K562 (cell line): ENCODE measurements at regions not wholly inside any gene's neighbourhood (a gene's known extent, or its start where the extent isn't known, plus 50 kb on each side); places are given as distances from the start of the nearest gene placed in this dataset.

ENCODE experiments used
- ATAC-seq: fragments of 200-7000 bp; cut with Tn5 transposase; 3 replicates; pipeline ENCODE4 v1.9.1; 2020; ENCODE audit warnings: moderate library complexity
- BruUV-seq: library from RNA; stranded (reverse); fragments of 400-500 nt; replicated peaks from 2 replicates; lab custom pipeline; 2021; lab: Mats Ljungman, UMichigan
- CTCF ChIA-PET: fragments of 300-600 bp; formaldehyde crosslinking; extraction: SDS; loops from one replicate; lab custom pipeline; 2021; ENCODE audit warnings: low intra/inter-chr PET ratio; lab: Yijun Ruan, JAX
- POLR2A ChIA-PET: fragments of 300-600, 350-650 bp; sonication (Branson Sonifier 250); formaldehyde crosslinking; extraction: SDS; loops from one replicate; lab custom pipeline; 2021; ENCODE audit warnings: antibody characterized with exemption, inconsistent platforms; lab: Yijun Ruan, JAX
- DNase-seq, 4 experiments: peaks; one replicate each; pipeline versions ENCODE4 v3.0.0 to v3.0.0-alpha.2; 2011 to 2018; ENCODE audit warnings: low spot score in 3 of 4, mixed read lengths in 3 of 4; ENCODE audit errors: extremely low read depth in 1 of 4
- FAIRE-seq: peaks from 2 replicates; lab custom pipeline; 2011; peaks lifted over from hg19 to GRCh38; lab: Jason Lieb, UNC
- H2AFZ ChIP-seq: 2 replicates; pipeline ENCODE4 v1.6.0; 2011; ENCODE audit warnings: low read depth, low read length, control low read depth, inconsistent platforms
- H3K27ac ChIP-seq: fragments of 200-600 bp; 3 replicates; pipeline ENCODE4 v1.8.0; 2011; ENCODE audit warnings: low read depth, mild to moderate bottlenecking, control low read depth, inconsistent platforms, low read length, moderate library complexity, mixed read lengths; ENCODE audit errors: extremely low read depth
- H3K27me3 ChIP-seq, 2 experiments: fragments of 300-600 bp in 1 of 2; 2 replicates in 1 of 2; 3 replicates in 1 of 2; pipeline versions ENCODE4 v1.6.0 to v1.8.0; 2011; ENCODE audit warnings: inconsistent platforms in 2 of 2, low read length in 2 of 2, mild to moderate bottlenecking in 1 of 2, mixed read lengths in 1 of 2, moderate library complexity in 1 of 2; ENCODE audit not compliant: control insufficient read depth in 2 of 2, insufficient read depth in 2 of 2
- H3K36me3 ChIP-seq: fragments of 300-600 bp; 3 replicates; pipeline ENCODE4 v1.8.0; 2011; ENCODE audit warnings: mild to moderate bottlenecking, low read length, inconsistent platforms; ENCODE audit not compliant: control insufficient read depth, insufficient read depth
- H3K4me1 ChIP-seq, 2 experiments: fragments of 200-600 bp in 1 of 2; replicated peaks in 1 of 2; 2 replicates in 1 of 2; 3 replicates in 1 of 2; pipeline versions ENCODE4 v1.5.1 to v1.8.0; 2011; ENCODE audit warnings: inconsistent platforms in 2 of 2, low read length in 2 of 2, mild to moderate bottlenecking in 1 of 2, mixed read lengths in 1 of 2, moderate library complexity in 1 of 2; ENCODE audit not compliant: control insufficient read depth in 2 of 2, insufficient read depth in 2 of 2
- H3K4me2 ChIP-seq: 2 replicates; pipeline ENCODE4 v1.6.1; 2011; ENCODE audit warnings: low read length, control low read depth, inconsistent platforms, mixed read lengths; ENCODE audit not compliant: insufficient read depth
- H3K4me3 ChIP-seq: fragments of 200-600 bp; sonication (generic), shearing (Covaris generic); 2 replicates; pipeline ENCODE4 v1.5.1; 2016; ENCODE audit warnings: control low read depth, inconsistent platforms
- H3K79me2 ChIP-seq: fragments of 200-600 bp; 3 replicates; pipeline ENCODE4 v1.8.0; 2011; ENCODE audit warnings: low read length, inconsistent platforms; ENCODE audit not compliant: control insufficient read depth, insufficient read depth
- H3K9ac ChIP-seq, 2 experiments: 2 replicates each; pipeline versions ENCODE4 v1.6.0 to v1.6.1; 2011; ENCODE audit warnings: low read depth in 2 of 2, low read length in 2 of 2, control low read depth in 1 of 2, inconsistent platforms in 1 of 2, mild to moderate bottlenecking in 1 of 2, mixed read lengths in 1 of 2; ENCODE audit not compliant: insufficient read depth in 1 of 2
- H3K9me1 ChIP-seq: one replicate; pipeline ENCODE4 v1.6.0; 2011; ENCODE audit warnings: inconsistent platforms, mild to moderate bottlenecking, low read length, moderate library complexity; ENCODE audit not compliant: control insufficient read depth, insufficient read depth
- H3K9me3 ChIP-seq: replicated peaks from 2 replicates; pipeline ENCODE4 v1.5.1; 2011; ENCODE audit warnings: low read depth, low read length, inconsistent platforms; ENCODE audit not compliant: control insufficient read depth, insufficient read depth
- H4K20me1 ChIP-seq: replicated peaks from 2 replicates; pipeline ENCODE4 v1.6.1; 2011; ENCODE audit warnings: low read length, inconsistent platforms, mixed read lengths; ENCODE audit not compliant: control insufficient read depth, insufficient read depth
- BRD9 ChIP-seq: fragments of 450-650 bp; IDR thresholded peaks from 2 replicates; pipeline ENCODE4 v1.6.1; 2018; ENCODE audit warnings: low read depth; ENCODE audit not compliant: partially characterized antibody
- NFXL1 ChIP-seq: fragments of 450-650 bp; formaldehyde crosslinking; IDR thresholded peaks from 2 replicates; pipeline ENCODE4 v1.4.0; 2021; ENCODE audit warnings: mild to moderate bottlenecking
- TCF7 ChIP-seq: sonication (generic); IDR thresholded peaks from 2 replicates; pipeline ENCODE4 v1.6.1; 2016; ENCODE audit warnings: antibody characterized with exemption, borderline replicate concordance
- ZNF239 ChIP-seq: fragments of 250-450 bp; sonication (Bioruptor Pico); IDR thresholded peaks from 2 replicates; pipeline ENCODE4 v1.4.0; 2020; ENCODE audit warnings: mild to moderate bottlenecking
- WGBS: fragments of 100-300 bp; shearing (Covaris generic); methylation state at CpG from one replicate; pipeline ENCODE4 v1.1.6; 2016; ENCODE audit warnings: low coverage, mixed read lengths; ENCODE audit not compliant: insufficient coverage; ENCODE audit errors: missing lambda C conversion rate; 5-methylcytosine and 5-hydroxymethylcytosine counted together
- in situ Hi-C: fragments of 300-500 bp; cut with MboI; formaldehyde crosslinking; loops from 4 replicates; pipeline ENCODE4 v1.15.0; 2018; ENCODE audit warnings: inconsistent platforms, mixed read lengths
- intact Hi-C: fragments of 100-400 bp; cut with micrococcal nuclease; formaldehyde crosslinking; loops from 2 replicates; pipeline ENCODE4 v1.14.2; 2022
- TF ChIP-seq, protein P1 (sequence below): fragments of 450-650 bp; IDR thresholded peaks from 2 replicates; pipeline ENCODE4 v1.6.1; 2016; ENCODE audit warnings: antibody characterized with exemption
- TF ChIP-seq, protein P2 (sequence below): fragments of 450-650 bp; IDR thresholded peaks from 2 replicates; pipeline ENCODE4 v1.6.1; 2016; ENCODE audit warnings: mild to moderate bottlenecking, moderate library complexity

GRCh38 chr17:71921796-71922195 is 199.0 kb upstream of the SOX9 start:
- no peak for DNase-seq
- 0% methylated on average over 2 of the region's 2 CpGs for WGBS
- H3K27ac ChIP-seq: no peak overlapping the region
- H4K20me1 ChIP-seq: no peaks in the 10 kb centered on the region
- ChIA-PET CTCF (no interaction called here), POLR2A (no interaction called here)
- H3K9ac ChIP-seq: no peak overlapping the region
- in situ Hi-C loops: no loop called here
- no peak overlapping the region for H2AFZ ChIP-seq
- H3K9me1 ChIP-seq: no peaks in the 10 kb centered on the region
- H3K36me3 ChIP-seq: no peaks in the 10 kb centered on the region
- no peaks in the 10 kb centered on the region for H3K27me3 ChIP-seq
- no peak overlapping the region for H3K4me2 ChIP-seq
- no peaks in the 10 kb centered on the region for H3K4me1 ChIP-seq
- H3K79me2 ChIP-seq: no peaks in the 10 kb centered on the region
- no peak for ATAC-seq
- no peak overlapping the region for H3K4me3 ChIP-seq
- BruUV-seq: no TSS peak
- FAIRE-seq: no peak
- no peaks in the 10 kb centered on the region for H3K9me3 ChIP-seq
- intact Hi-C loops: no loop called here
- TF ChIP-seq TCF7 (no peak), ZNF239 (no peak), NFXL1 (CRISPR knock-in tag) (no peak), BRD9 (no peak)
- TF ChIP-seq, protein P1, sequence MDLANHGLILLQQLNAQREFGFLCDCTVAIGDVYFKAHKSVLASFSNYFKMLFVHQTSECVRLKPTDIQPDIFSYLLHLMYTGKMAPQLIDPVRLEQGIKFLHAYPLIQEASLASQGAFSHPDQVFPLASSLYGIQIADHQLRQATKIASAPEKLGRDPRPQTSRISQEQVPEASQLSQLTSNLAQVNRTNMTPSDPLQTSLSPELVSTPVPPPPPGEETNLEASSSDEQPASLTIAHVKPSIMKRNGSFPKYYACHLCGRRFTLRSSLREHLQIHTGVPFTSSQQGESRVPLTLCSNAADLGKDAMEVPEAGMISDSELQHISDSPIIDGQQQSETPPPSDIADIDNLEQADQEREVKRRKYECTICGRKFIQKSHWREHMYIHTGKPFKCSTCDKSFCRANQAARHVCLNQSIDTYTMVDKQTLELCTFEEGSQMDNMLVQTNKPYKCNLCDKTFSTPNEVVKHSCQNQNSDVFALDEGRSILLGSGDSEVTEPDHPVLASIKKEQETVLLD: no peak
- TF ChIP-seq, protein P2, sequence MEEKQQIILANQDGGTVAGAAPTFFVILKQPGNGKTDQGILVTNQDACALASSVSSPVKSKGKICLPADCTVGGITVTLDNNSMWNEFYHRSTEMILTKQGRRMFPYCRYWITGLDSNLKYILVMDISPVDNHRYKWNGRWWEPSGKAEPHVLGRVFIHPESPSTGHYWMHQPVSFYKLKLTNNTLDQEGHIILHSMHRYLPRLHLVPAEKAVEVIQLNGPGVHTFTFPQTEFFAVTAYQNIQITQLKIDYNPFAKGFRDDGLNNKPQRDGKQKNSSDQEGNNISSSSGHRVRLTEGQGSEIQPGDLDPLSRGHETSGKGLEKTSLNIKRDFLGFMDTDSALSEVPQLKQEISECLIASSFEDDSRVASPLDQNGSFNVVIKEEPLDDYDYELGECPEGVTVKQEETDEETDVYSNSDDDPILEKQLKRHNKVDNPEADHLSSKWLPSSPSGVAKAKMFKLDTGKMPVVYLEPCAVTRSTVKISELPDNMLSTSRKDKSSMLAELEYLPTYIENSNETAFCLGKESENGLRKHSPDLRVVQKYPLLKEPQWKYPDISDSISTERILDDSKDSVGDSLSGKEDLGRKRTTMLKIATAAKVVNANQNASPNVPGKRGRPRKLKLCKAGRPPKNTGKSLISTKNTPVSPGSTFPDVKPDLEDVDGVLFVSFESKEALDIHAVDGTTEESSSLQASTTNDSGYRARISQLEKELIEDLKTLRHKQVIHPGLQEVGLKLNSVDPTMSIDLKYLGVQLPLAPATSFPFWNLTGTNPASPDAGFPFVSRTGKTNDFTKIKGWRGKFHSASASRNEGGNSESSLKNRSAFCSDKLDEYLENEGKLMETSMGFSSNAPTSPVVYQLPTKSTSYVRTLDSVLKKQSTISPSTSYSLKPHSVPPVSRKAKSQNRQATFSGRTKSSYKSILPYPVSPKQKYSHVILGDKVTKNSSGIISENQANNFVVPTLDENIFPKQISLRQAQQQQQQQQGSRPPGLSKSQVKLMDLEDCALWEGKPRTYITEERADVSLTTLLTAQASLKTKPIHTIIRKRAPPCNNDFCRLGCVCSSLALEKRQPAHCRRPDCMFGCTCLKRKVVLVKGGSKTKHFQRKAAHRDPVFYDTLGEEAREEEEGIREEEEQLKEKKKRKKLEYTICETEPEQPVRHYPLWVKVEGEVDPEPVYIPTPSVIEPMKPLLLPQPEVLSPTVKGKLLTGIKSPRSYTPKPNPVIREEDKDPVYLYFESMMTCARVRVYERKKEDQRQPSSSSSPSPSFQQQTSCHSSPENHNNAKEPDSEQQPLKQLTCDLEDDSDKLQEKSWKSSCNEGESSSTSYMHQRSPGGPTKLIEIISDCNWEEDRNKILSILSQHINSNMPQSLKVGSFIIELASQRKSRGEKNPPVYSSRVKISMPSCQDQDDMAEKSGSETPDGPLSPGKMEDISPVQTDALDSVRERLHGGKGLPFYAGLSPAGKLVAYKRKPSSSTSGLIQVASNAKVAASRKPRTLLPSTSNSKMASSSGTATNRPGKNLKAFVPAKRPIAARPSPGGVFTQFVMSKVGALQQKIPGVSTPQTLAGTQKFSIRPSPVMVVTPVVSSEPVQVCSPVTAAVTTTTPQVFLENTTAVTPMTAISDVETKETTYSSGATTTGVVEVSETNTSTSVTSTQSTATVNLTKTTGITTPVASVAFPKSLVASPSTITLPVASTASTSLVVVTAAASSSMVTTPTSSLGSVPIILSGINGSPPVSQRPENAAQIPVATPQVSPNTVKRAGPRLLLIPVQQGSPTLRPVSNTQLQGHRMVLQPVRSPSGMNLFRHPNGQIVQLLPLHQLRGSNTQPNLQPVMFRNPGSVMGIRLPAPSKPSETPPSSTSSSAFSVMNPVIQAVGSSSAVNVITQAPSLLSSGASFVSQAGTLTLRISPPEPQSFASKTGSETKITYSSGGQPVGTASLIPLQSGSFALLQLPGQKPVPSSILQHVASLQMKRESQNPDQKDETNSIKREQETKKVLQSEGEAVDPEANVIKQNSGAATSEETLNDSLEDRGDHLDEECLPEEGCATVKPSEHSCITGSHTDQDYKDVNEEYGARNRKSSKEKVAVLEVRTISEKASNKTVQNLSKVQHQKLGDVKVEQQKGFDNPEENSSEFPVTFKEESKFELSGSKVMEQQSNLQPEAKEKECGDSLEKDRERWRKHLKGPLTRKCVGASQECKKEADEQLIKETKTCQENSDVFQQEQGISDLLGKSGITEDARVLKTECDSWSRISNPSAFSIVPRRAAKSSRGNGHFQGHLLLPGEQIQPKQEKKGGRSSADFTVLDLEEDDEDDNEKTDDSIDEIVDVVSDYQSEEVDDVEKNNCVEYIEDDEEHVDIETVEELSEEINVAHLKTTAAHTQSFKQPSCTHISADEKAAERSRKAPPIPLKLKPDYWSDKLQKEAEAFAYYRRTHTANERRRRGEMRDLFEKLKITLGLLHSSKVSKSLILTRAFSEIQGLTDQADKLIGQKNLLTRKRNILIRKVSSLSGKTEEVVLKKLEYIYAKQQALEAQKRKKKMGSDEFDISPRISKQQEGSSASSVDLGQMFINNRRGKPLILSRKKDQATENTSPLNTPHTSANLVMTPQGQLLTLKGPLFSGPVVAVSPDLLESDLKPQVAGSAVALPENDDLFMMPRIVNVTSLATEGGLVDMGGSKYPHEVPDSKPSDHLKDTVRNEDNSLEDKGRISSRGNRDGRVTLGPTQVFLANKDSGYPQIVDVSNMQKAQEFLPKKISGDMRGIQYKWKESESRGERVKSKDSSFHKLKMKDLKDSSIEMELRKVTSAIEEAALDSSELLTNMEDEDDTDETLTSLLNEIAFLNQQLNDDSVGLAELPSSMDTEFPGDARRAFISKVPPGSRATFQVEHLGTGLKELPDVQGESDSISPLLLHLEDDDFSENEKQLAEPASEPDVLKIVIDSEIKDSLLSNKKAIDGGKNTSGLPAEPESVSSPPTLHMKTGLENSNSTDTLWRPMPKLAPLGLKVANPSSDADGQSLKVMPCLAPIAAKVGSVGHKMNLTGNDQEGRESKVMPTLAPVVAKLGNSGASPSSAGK: no peak
